ENCODE measurements at regions not wholly inside any gene's neighbourhood (a gene's known extent, or its start where the extent isn't known, plus 50 kb on each side); places are given as distances from the start of the nearest gene placed in this dataset.

DNA sequence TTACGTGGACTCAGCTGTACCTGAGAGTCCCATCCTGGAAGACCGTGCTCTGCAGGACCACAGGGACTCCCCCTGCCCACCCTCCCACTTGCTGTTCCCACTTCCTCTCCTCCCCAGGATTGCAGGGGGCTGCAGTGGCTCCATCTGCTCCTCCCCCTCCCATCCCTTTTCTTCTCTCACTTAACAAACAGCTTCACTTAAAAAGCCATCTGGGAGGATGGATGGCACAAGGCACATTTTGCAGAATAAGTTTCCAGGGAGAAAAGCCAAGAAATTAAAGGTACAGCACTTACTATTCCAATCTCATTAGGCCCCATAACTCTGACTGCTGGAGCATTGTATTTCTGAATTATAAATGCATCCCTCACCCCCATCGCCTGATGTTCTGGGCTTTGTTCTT, 458.7 kb downstream of the PTPRU start:
- no peaks in the 10 kb centered on the region for H3K9me3 Mint-ChIP-seq
- ATAC-seq (replicated peaks) = no peak
- H3K4me1 Mint-ChIP-seq (ENCODE audit: low read depth in 2 of 2) = no peaks in the 10 kb centered on the region
- no peak overlapping the region for H3K4me3 Mint-ChIP-seq
- H3K27ac Mint-ChIP-seq = no peak overlapping the region
- no peaks in the 10 kb centered on the region for H3K36me3 Mint-ChIP-seq (ENCODE audit: insufficient read depth)
- DNase-seq = no peak
- peaks cover 29 to 52% of the 10 kb centered on the region in 2 donors for H3K27me3 Mint-ChIP-seq

GRCh38 chr1:29691499-29691898, 455.2 kb downstream of the PTPRU start:
- H3K4me3 Mint-ChIP-seq = no peak overlapping the region
- H3K36me3 Mint-ChIP-seq (ENCODE audit: insufficient read depth) = no peaks in the 10 kb centered on the region
- no peak for ATAC-seq (replicated peaks)
- H3K9me3 Mint-ChIP-seq = no peaks in the 10 kb centered on the region
- no peak overlapping the region for H3K27ac Mint-ChIP-seq
- peaks cover 0 to 2% of the 10 kb centered on the region in 2 donors for H3K4me1 Mint-ChIP-seq (ENCODE audit: low read depth in 2 of 2)
- DNase-seq = no peak
- H3K27me3 Mint-ChIP-seq = peaks cover 18 to 60% of the 10 kb centered on the region in 2 donors

DNA sequence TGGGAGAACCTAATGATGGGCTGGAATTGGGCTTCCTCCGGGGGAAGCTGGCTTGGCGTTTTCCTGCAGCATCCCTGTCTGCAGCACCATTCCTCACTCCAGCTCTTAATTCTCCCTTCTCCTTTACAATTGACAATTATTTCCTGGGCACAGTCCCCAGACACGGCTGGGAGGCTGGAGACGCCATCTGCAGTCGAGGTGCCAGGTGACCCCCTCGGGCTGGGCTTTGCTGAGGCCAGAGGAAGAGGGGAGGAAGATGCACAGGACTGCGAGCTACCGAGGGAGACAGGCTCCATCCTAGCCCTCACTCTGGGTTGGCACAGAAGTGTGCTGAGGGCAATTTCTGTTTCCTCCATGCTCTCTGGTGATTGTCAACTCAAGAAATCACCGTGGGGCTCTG, 453.8 kb downstream of the PTPRU start:
- Mint-ChIP-seq H3K4me1 (ENCODE audit: low read depth in 2 of 2) (peaks cover 0 to 2% of the 10 kb centered on the region in 2 donors), H3K27me3 (peaks cover 24 to 60% of the 10 kb centered on the region in 2 donors), H3K36me3 (ENCODE audit: insufficient read depth) (no peaks in the 10 kb centered on the region), H3K27ac (no peak overlapping the region), H3K9me3 (no peaks in the 10 kb centered on the region), H3K4me3 (no peak overlapping the region)
- ATAC-seq (replicated peaks) (no peak), DNase-seq (no peak)

GRCh38 chr1:29689372-29690030, 453.2 kb downstream of the PTPRU start:
- peaks cover 24 to 66% of the 10 kb centered on the region in 2 donors for H3K27me3 Mint-ChIP-seq
- H3K4me1 Mint-ChIP-seq (ENCODE audit: low read depth in 2 of 2) = peaks cover 0 to 2% of the 10 kb centered on the region in 2 donors
- no peaks in the 10 kb centered on the region for H3K9me3 Mint-ChIP-seq
- no peak overlapping the region for H3K27ac Mint-ChIP-seq
- no peaks in the 10 kb centered on the region for H3K36me3 Mint-ChIP-seq (ENCODE audit: insufficient read depth)
- ATAC-seq (replicated peaks) = no peak
- no peak for DNase-seq
- H3K4me3 Mint-ChIP-seq = no peak overlapping the region

DNA sequence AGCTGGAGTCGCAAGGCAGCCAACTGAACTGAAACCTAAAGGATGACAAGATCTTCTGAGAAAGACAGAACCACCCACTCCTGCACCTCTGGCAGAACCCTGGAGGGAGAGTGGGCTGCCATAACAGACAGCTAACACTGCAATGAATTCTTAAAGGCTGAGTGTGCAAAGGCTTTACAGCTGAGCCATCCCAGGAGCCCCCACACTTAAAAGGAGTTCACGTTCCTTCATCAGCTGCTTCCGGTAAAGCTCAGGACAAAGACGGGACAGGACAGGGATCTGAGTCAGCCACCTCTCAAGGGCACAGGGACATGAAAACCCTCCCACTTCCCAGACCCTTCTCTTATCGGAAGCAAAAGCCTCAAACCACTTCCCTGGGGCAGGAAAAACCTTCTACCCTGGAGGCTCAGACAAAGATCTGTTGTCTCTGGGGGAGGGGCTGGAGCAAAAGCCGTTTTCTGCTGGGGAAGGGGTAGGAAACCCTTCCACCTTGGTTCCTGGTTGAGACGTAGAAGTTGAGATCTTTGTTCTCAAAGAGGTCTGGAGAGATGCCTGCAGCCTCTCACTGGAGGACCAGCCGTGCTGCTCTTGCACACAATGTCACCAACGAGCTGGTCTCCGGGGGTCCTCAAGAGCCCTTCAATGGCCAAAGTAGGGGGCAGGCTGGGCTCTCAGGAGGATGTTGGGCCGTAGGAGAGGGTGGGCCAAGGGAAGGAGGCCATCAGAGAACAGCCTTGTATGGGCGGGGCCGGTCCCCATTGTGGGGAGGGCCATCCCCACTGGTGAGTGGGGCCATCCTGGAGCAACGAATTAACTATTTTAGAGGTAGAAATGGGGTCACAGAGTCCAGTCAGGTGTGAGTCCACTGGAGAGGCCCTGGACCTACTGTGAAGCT, 452.4 kb downstream of the PTPRU start:
- Mint-ChIP-seq H3K4me1 (ENCODE audit: low read depth in 2 of 2) (peaks cover 0 to 2% of the 10 kb centered on the region in 2 donors), H3K36me3 (ENCODE audit: insufficient read depth) (no peaks in the 10 kb centered on the region), H3K27me3 (peaks cover 27 to 73% of the 10 kb centered on the region in 2 donors), H3K9me3 (no peaks in the 10 kb centered on the region), H3K4me3 (no peak overlapping the region), H3K27ac (no peak overlapping the region)
- DNase-seq = no peak
- no peak for ATAC-seq (replicated peaks)

DNA sequence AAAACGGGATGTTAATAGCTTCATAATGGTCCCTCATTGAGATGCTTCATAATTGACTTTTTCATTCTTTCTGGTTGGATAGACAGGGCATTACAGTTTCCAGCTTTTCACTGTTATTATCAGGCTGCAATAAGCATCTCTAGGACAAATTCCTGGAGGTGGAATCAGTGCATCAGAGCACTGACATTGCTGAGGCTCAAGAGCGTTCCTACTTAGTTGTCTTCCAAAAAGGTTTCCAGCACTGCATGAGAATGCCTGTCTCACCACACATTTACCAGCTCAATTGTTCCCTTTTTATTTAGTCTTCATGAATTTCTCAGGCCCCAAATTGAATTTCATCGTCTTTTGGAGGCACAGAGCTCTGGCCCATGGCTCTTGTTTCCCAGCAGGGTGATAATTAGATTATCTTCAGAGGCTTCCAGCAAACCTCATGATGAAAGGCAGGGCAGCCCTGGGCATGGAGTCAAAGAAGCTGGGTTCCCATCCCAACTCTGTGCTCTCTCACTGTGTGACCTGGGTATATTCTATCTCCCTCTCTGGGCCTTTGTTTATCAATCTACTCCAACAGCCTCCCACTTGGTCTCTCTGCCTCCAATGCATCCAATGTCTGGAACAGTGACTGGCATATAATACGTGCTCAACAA, 451.4 kb downstream of the PTPRU start:
- H3K27me3 Mint-ChIP-seq = peaks cover 31 to 83% of the 10 kb centered on the region in 2 donors
- H3K4me3 Mint-ChIP-seq = no peak overlapping the region
- H3K4me1 Mint-ChIP-seq (ENCODE audit: low read depth in 2 of 2) = peaks cover 0 to 2% of the 10 kb centered on the region in 2 donors
- no peaks in the 10 kb centered on the region for H3K9me3 Mint-ChIP-seq
- ATAC-seq (replicated peaks) (no peak), DNase-seq (no peak)
- no peaks in the 10 kb centered on the region for H3K36me3 Mint-ChIP-seq (ENCODE audit: insufficient read depth)
- no peak overlapping the region for H3K27ac Mint-ChIP-seq

DNA sequence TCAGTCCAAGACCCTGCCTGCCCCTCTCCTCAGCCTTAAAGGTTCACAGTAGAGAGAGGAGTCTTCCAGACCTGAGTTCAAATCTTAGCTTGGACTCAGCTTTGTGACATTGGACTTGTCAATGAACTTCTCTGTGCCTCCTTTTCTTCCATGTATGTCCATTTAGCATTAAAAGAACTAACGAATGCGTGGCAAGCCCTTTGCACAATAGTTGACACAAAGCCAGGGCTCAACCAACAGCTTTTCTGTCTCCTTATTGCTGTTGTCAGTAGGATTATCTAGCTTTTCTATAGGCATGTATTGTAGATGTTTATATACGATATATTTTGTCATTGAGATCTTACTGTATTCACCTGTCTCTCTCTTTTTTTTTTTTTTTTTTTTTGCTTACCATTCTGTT, 450.8 kb downstream of the PTPRU start:
- DNase-seq (no peak), ATAC-seq (replicated peaks) (no peak)
- Mint-ChIP-seq H3K4me3 (no peak overlapping the region), H3K36me3 (ENCODE audit: insufficient read depth) (no peaks in the 10 kb centered on the region), H3K4me1 (ENCODE audit: low read depth in 2 of 2) (peaks cover 0 to 2% of the 10 kb centered on the region in 2 donors), H3K27me3 (peaks cover 31 to 89% of the 10 kb centered on the region in 2 donors), H3K27ac (no peak overlapping the region), H3K9me3 (no peaks in the 10 kb centered on the region)

- no peaks in the 10 kb centered on the region for H3K9me3 Mint-ChIP-seq
- ATAC-seq (replicated peaks) (no peak), DNase-seq (no peak)
- no peak overlapping the region for H3K4me3 Mint-ChIP-seq
- no peak overlapping the region for H3K27ac Mint-ChIP-seq
- H3K27me3 Mint-ChIP-seq = peaks cover 34 to 93% of the 10 kb centered on the region in 2 donors
- no peaks in the 10 kb centered on the region for H3K36me3 Mint-ChIP-seq (ENCODE audit: insufficient read depth)
- H3K4me1 Mint-ChIP-seq (ENCODE audit: low read depth in 2 of 2) = peaks cover 0 to 2% of the 10 kb centered on the region in 2 donors
Observed at GRCh38 chr1:29686012-29686930, 449.9 kb downstream of the PTPRU start.

- Mint-ChIP-seq H3K4me1 (ENCODE audit: low read depth in 2 of 2) (peaks cover 0 to 2% of the 10 kb centered on the region in 2 donors), H3K36me3 (ENCODE audit: insufficient read depth) (no peaks in the 10 kb centered on the region)
- no peak for ATAC-seq (replicated peaks)
Observed at GRCh38 chr1:29685387-29685786, 449.1 kb downstream of the PTPRU start.

DNA sequence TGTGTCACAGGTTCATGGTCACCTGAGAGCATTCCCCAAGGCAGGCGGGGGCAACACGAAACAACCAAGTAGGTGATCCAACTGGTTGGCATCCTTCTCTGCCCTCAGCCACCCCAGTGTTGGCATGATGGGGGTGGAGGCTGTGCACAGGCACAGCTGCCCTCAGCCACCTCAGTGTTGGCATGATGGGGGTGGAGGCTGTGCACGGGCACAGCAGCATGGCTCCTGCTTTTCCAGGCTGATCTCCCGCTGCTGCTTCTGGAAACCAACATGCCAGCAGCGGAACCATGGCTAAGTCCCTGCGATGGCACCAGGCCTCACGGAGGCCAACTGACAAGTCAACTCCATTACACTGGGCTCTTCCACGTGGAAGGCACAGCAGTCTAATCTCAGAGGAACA, 447.8 kb downstream of the PTPRU start:
- Mint-ChIP-seq H3K36me3 (ENCODE audit: insufficient read depth) (no peaks in the 10 kb centered on the region), H3K27ac (no peak overlapping the region), H3K27me3 (peaks cover 41 to 93% of the 10 kb centered on the region in 2 donors), H3K9me3 (no peaks in the 10 kb centered on the region), H3K4me3 (no peak overlapping the region), H3K4me1 (ENCODE audit: low read depth in 2 of 2) (peaks cover 0 to 2% of the 10 kb centered on the region in 2 donors)
- no peak for ATAC-seq (replicated peaks)
- DNase-seq = no peak

More at GRCh38 chr1:29685387-29685786, 449.1 kb downstream of the PTPRU start:
- no peak for DNase-seq
- H3K9me3 Mint-ChIP-seq = no peaks in the 10 kb centered on the region
- H3K27ac Mint-ChIP-seq = no peak overlapping the region
- peaks cover 34 to 95% of the 10 kb centered on the region in 2 donors for H3K27me3 Mint-ChIP-seq
- no peak overlapping the region for H3K4me3 Mint-ChIP-seq

DNA sequence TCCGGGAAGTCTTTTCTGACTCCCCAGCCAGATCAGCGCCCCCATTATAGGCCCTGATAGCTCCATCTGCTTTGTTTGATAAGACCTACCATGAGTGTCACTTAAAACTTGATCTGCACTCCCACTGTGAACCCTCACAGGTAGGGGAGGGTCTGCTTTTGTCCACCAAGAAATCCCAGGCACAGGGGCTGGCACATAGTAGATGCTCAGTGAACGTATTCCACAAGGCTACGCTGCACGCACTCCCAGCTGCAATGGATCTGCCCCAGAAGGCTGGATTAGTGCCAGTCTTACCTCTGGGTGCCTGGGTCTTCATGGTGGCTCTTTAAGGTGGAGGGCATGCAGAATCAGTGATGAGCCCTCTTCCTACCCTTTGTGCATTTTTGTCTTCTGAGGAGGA, 447.1 kb downstream of the PTPRU start:
- H3K4me1 Mint-ChIP-seq (ENCODE audit: low read depth in 2 of 2) = peaks cover 0 to 2% of the 10 kb centered on the region in 2 donors
- ATAC-seq (replicated peaks) (no peak), DNase-seq (no peak)

GRCh38 chr1:29682919-29683295, 446.6 kb downstream of the PTPRU start:
- no peak overlapping the region for H3K4me3 Mint-ChIP-seq
- DNase-seq = no peak
- H3K9me3 Mint-ChIP-seq = no peaks in the 10 kb centered on the region

More for the DNA sequence above, 447.1 kb downstream of the PTPRU start:
- H3K9me3 Mint-ChIP-seq = no peaks in the 10 kb centered on the region
- peaks cover 40 to 87% of the 10 kb centered on the region in 2 donors for H3K27me3 Mint-ChIP-seq
- peak overlapping the region in 1 of 2 donors; percentile 2 for H3K27ac Mint-ChIP-seq
- H3K36me3 Mint-ChIP-seq (ENCODE audit: insufficient read depth) = no peaks in the 10 kb centered on the region
- H3K4me3 Mint-ChIP-seq = no peak overlapping the region

More at GRCh38 chr1:29682919-29683295, 446.6 kb downstream of the PTPRU start:
- Mint-ChIP-seq H3K27ac (peak overlapping the region in 1 of 2 donors; percentile 2), H3K27me3 (peaks cover 34 to 85% of the 10 kb centered on the region in 2 donors), H3K36me3 (ENCODE audit: insufficient read depth) (no peaks in the 10 kb centered on the region), H3K4me1 (ENCODE audit: low read depth in 2 of 2) (no peaks in the 10 kb centered on the region)
- ATAC-seq (replicated peaks) = no peak
